HEK293 (cell line): ENCODE measurements at regions not wholly inside any gene's neighbourhood (a gene's known extent, or its start where the extent isn't known, plus 50 kb on each side); places are given as distances from the start of the nearest gene placed in this dataset.

Experiments
- CTCF ChIP-seq: fragments of 450-650 bp; formaldehyde crosslinking; IDR thresholded peaks from 2 replicates; pipeline ENCODE4 v1.5.1; 2016; ENCODE audit warnings: missing biosample characterization, missing genetic modification characterization
- KLF7 ChIP-seq: fragments of 450-650 bp; formaldehyde crosslinking; IDR thresholded peaks from 2 replicates; pipeline ENCODE4 v1.5.1; 2016; ENCODE audit warnings: missing biosample characterization, missing genetic modification characterization, borderline replicate concordance
- ZBTB20 ChIP-seq: fragments of 450-650 bp; formaldehyde crosslinking; IDR thresholded peaks from 2 replicates; pipeline ENCODE4 v1.5.1; 2016; ENCODE audit warnings: missing biosample characterization, missing genetic modification characterization
- ZNF114 ChIP-seq: fragments of 450-650 bp; formaldehyde crosslinking; IDR thresholded peaks from 2 replicates; pipeline ENCODE4 v1.5.0; 2017; ENCODE audit warnings: missing biosample characterization, missing genetic modification characterization
- ZNF132 ChIP-seq: fragments of 450-650 bp; formaldehyde crosslinking; IDR thresholded peaks from 2 replicates; pipeline ENCODE4 v1.5.1; 2017; ENCODE audit warnings: missing biosample characterization, missing genetic modification characterization, borderline replicate concordance
- ZNF138 ChIP-seq: fragments of 450-650 bp; formaldehyde crosslinking; IDR thresholded peaks from 2 replicates; pipeline ENCODE4 v1.5.1; 2016; ENCODE audit warnings: missing biosample characterization, missing genetic modification characterization, borderline replicate concordance
- ZNF19 ChIP-seq: fragments of 450-650 bp; formaldehyde crosslinking; IDR thresholded peaks from 2 replicates; pipeline ENCODE4; 2016; ENCODE audit warnings: missing biosample characterization, missing genetic modification characterization, low read depth
- ZNF239 ChIP-seq: fragments of 450-650 bp; formaldehyde crosslinking; IDR thresholded peaks from 2 replicates; pipeline ENCODE4 v1.5.1; 2016; ENCODE audit warnings: missing biosample characterization, missing genetic modification characterization
- ZNF324 ChIP-seq: fragments of 450-650 bp; formaldehyde crosslinking; IDR thresholded peaks from 2 replicates; pipeline ENCODE4 v1.5.1; 2016; ENCODE audit warnings: missing biosample characterization, missing genetic modification characterization
- ZNF510 ChIP-seq: fragments of 450-650 bp; formaldehyde crosslinking; IDR thresholded peaks from 2 replicates; pipeline ENCODE4 v1.5.1; 2018; ENCODE audit warnings: mild to moderate bottlenecking, missing genetic modification characterization, missing biosample characterization; ENCODE audit not compliant: insufficient replicate concordance
- ZSCAN16 ChIP-seq: fragments of 450-650 bp; formaldehyde crosslinking; IDR thresholded peaks from 2 replicates; pipeline ENCODE4 v1.5.1; 2016; ENCODE audit warnings: missing biosample characterization, missing genetic modification characterization
- TF ChIP-seq, protein P1 (sequence below): fragments of 450-650 bp; formaldehyde crosslinking; IDR thresholded peaks from 2 replicates; pipeline ENCODE4 v1.5.1; 2016; ENCODE audit warnings: missing biosample characterization, missing genetic modification characterization, low read depth

DNA sequence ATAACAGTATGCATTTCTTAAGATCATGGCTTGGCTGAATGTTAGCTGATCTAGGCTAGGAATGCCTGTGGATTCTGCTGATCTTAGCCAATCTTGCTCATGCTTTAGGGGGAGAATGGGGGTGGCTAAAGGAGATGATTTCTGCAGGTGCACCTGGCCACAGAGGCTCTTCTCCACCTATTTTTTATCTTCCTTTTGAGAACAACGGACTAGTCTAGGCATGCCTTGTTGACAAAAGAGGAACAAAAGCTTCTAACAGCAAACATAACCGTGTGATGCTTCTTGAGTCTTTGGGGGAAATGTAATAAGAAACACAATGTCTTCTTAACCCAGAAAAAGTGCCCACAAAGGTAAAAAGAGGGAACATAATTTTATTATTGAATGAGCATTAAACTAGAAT lies 743.5 kb downstream of the ARAP2 start:
- TF ChIP-seq ZBTB20 (no peak), ZSCAN16 (tag by site-specific recombination) (no peak), ZNF138 (tag by site-specific recombination) (no peak), CTCF (tag by site-specific recombination) (no peak), KLF7 (tag by site-specific recombination) (no peak), ZNF114 (tag by site-specific recombination) (no peak), ZNF19 (tag by site-specific recombination) (no peak), ZNF324 (tag by site-specific recombination) (no peak), ZNF510 (tag by site-specific recombination) (no peak), ZNF239 (tag by site-specific recombination) (no peak), ZNF132 (no peak)
- TF ChIP-seq, protein P1, sequence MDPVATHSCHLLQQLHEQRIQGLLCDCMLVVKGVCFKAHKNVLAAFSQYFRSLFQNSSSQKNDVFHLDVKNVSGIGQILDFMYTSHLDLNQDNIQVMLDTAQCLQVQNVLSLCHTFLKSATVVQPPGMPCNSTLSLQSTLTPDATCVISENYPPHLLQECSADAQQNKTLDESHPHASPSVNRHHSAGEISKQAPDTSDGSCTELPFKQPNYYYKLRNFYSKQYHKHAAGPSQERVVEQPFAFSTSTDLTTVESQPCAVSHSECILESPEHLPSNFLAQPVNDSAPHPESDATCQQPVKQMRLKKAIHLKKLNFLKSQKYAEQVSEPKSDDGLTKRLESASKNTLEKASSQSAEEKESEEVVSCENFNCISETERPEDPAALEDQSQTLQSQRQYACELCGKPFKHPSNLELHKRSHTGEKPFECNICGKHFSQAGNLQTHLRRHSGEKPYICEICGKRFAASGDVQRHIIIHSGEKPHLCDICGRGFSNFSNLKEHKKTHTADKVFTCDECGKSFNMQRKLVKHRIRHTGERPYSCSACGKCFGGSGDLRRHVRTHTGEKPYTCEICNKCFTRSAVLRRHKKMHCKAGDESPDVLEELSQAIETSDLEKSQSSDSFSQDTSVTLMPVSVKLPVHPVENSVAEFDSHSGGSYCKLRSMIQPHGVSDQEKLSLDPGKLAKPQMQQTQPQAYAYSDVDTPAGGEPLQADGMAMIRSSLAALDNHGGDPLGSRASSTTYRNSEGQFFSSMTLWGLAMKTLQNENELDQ (tag by site-specific recombination), result no peak
